ENCODE measurements at regions not wholly inside any gene's neighbourhood (a gene's known extent, or its start where the extent isn't known, plus 50 kb on each side); places are given as distances from the start of the nearest gene placed in this dataset.

GRCh38 chr17:83183951-83184506, 104.6 kb downstream of the METRNL start:
- TF ChIP-seq, protein P1, sequence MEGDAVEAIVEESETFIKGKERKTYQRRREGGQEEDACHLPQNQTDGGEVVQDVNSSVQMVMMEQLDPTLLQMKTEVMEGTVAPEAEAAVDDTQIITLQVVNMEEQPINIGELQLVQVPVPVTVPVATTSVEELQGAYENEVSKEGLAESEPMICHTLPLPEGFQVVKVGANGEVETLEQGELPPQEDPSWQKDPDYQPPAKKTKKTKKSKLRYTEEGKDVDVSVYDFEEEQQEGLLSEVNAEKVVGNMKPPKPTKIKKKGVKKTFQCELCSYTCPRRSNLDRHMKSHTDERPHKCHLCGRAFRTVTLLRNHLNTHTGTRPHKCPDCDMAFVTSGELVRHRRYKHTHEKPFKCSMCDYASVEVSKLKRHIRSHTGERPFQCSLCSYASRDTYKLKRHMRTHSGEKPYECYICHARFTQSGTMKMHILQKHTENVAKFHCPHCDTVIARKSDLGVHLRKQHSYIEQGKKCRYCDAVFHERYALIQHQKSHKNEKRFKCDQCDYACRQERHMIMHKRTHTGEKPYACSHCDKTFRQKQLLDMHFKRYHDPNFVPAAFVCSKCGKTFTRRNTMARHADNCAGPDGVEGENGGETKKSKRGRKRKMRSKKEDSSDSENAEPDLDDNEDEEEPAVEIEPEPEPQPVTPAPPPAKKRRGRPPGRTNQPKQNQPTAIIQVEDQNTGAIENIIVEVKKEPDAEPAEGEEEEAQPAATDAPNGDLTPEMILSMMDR (IDR thresholded peaks at IDR 0.05; ENCODE audit: low read length): no peak
- no peak for TF ChIP-seq EZH2 (IDR thresholded peaks at IDR 0.05; ENCODE audit: borderline replicate concordance, low read length)

All from OCI-LY1 (cell line).